ENCODE measurements at regions not wholly inside any gene's neighbourhood (a gene's known extent, or its start where the extent isn't known, plus 50 kb on each side); places are given as distances from the start of the nearest gene placed in this dataset.

GRCh38 chr3:13972679-13973379 is 93.0 kb upstream of the WNT7A start:
- TF ChIP-seq, protein P1, sequence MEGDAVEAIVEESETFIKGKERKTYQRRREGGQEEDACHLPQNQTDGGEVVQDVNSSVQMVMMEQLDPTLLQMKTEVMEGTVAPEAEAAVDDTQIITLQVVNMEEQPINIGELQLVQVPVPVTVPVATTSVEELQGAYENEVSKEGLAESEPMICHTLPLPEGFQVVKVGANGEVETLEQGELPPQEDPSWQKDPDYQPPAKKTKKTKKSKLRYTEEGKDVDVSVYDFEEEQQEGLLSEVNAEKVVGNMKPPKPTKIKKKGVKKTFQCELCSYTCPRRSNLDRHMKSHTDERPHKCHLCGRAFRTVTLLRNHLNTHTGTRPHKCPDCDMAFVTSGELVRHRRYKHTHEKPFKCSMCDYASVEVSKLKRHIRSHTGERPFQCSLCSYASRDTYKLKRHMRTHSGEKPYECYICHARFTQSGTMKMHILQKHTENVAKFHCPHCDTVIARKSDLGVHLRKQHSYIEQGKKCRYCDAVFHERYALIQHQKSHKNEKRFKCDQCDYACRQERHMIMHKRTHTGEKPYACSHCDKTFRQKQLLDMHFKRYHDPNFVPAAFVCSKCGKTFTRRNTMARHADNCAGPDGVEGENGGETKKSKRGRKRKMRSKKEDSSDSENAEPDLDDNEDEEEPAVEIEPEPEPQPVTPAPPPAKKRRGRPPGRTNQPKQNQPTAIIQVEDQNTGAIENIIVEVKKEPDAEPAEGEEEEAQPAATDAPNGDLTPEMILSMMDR (IDR thresholded peaks at IDR 0.05): no peak
- TF ChIP-seq REST (IDR thresholded peaks at IDR 0.05; ENCODE audit: insufficient read depth in 1 of 2, low read depth in 2 of 2, low read length in 1 of 2) (no peak), POLR2AphosphoS5 (IDR thresholded peaks at IDR 0.05; ENCODE audit: low read depth, low read length) (no peak), SIN3A (IDR thresholded peaks at IDR 0.05; ENCODE audit: borderline replicate concordance, insufficient read depth, low read depth, low read length) (no peak)

Data from Panc1 (cell line).